ENCODE measurements at regions not wholly inside any gene's neighbourhood (a gene's known extent, or its start where the extent isn't known, plus 50 kb on each side); places are given as distances from the start of the nearest gene placed in this dataset.

- ChIA-PET CTCF (no interaction called here), POLR2A (no interaction called here)
- peak; percentile 33; the same call in 1 of the 2 replicates for ATAC-seq
- no peak for DNase-seq (ENCODE audit: low read depth, low spot score)
- Histone ChIP-seq H3K9me3 (ENCODE audit: control insufficient read depth, insufficient read depth, low read depth, low read length) (no peaks in the 10 kb centered on the region), H3K27me3 (ENCODE audit: control insufficient read depth, insufficient read depth, low read length) (no peaks in the 10 kb centered on the region), H3K36me3 (ENCODE audit: control insufficient read depth, insufficient read depth, low read length) (no peaks in the 10 kb centered on the region), H3K27ac (ENCODE audit: low read length) (peak overlapping the region; percentile 20; the same call in 1 of the 2 replicates), H3K4me3 (ENCODE audit: low read depth in 2 of 2, low read length in 2 of 2) (no peak overlapping the region), H3K4me1 (ENCODE audit: control insufficient read depth, insufficient read depth, low read length) (peaks cover 2% of the 10 kb centered on the region; the same call in 1 of the 2 replicates)
- intact Hi-C loops (cut with micrococcal nuclease; ENCODE audit: unreplicated experiment) (no loop called here), in situ Hi-C loops (cut with HindIII; ENCODE audit: low pct_unique_long_range_greater_than_20kb, low sequenced_read_pairs) (no loop called here)
- BruUV-seq (replicated peaks) = no TSS peak
- TF ChIP-seq POLR2AphosphoS5 (IDR thresholded peaks at IDR 0.05; ENCODE audit: low read depth, low read length) (no peak), CTCF (IDR thresholded peaks at IDR 0.05) (no peak)
Observed at GRCh38 chr1:234699795-234700665, 90.1 kb upstream of the IRF2BP2 start.

GRCh38 chr1:234698686-234699085 is 88.7 kb upstream of the IRF2BP2 start:
- peaks cover 2% of the 10 kb centered on the region; the same call in 1 of the 2 replicates for H3K4me1 ChIP-seq (ENCODE audit: control insufficient read depth, insufficient read depth, low read length)
- POLR2A ChIA-PET = no interaction called here
- no peak overlapping the region for H3K4me3 ChIP-seq (ENCODE audit: low read depth in 2 of 2, low read length in 2 of 2)
- DNase-seq (ENCODE audit: low read depth, low spot score) = no peak
- intact Hi-C loops (cut with micrococcal nuclease; ENCODE audit: unreplicated experiment) (no loop called here), in situ Hi-C loops (cut with HindIII; ENCODE audit: low pct_unique_long_range_greater_than_20kb, low sequenced_read_pairs) (no loop called here)
- CTCF ChIA-PET = no interaction called here
- no peaks in the 10 kb centered on the region for H3K36me3 ChIP-seq (ENCODE audit: control insufficient read depth, insufficient read depth, low read length)
- ATAC-seq = no peak
- H3K9me3 ChIP-seq (ENCODE audit: control insufficient read depth, insufficient read depth, low read depth, low read length) = no peaks in the 10 kb centered on the region
- BruUV-seq (replicated peaks) = no TSS peak
- peak overlapping the region; percentile 35; the same call in 1 of the 2 replicates for H3K27ac ChIP-seq (ENCODE audit: low read length)
- no peaks in the 10 kb centered on the region for H3K27me3 ChIP-seq (ENCODE audit: control insufficient read depth, insufficient read depth, low read length)
- no peak for TF ChIP-seq REST (IDR thresholded peaks at IDR 0.05; ENCODE audit: insufficient read depth in 1 of 2, low read depth in 2 of 2, low read length in 1 of 2)
- no peak for TF ChIP-seq SIN3A (IDR thresholded peaks at IDR 0.05; ENCODE audit: borderline replicate concordance, insufficient read depth, low read depth, low read length)
- TF ChIP-seq CTCF (IDR thresholded peaks at IDR 0.05) = no peak
- TF ChIP-seq TCF7L2 (IDR thresholded peaks at IDR 0.05; ENCODE audit: low read depth, low read length) = no peak
- no peak for TF ChIP-seq POLR2AphosphoS5 (IDR thresholded peaks at IDR 0.05; ENCODE audit: low read depth, low read length)

Data from Panc1 (cell line).